ENCODE measurements at regions not wholly inside any gene's neighbourhood (a gene's known extent, or its start where the extent isn't known, plus 50 kb on each side); places are given as distances from the start of the nearest gene placed in this dataset.

DNA sequence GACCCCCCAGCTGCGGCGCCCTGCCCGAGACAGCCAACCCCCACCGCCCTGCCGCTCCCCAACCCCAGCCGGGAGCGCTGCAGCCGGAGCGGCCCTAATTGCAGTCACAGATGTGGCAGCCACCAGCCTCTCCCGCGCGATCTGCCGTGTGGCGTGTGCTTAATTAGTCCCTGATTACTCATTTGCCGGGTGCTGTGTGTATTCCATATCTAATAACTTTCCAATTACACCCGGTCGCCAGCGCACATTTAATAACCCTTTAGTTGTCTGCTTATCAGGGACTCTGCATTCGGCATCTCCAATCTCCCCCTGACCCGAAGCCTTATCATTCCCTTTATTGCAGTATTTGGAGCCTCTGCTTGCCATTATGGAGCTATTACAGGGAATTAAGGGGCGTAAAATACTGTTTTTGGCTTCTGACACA lies 236.7 kb upstream of the CIBAR2 start:
- no peak for ATAC-seq
- DNase-seq = no peak
- intact Hi-C loops (cut with DNase I, micrococcal nuclease) = no loop called here

DNA sequence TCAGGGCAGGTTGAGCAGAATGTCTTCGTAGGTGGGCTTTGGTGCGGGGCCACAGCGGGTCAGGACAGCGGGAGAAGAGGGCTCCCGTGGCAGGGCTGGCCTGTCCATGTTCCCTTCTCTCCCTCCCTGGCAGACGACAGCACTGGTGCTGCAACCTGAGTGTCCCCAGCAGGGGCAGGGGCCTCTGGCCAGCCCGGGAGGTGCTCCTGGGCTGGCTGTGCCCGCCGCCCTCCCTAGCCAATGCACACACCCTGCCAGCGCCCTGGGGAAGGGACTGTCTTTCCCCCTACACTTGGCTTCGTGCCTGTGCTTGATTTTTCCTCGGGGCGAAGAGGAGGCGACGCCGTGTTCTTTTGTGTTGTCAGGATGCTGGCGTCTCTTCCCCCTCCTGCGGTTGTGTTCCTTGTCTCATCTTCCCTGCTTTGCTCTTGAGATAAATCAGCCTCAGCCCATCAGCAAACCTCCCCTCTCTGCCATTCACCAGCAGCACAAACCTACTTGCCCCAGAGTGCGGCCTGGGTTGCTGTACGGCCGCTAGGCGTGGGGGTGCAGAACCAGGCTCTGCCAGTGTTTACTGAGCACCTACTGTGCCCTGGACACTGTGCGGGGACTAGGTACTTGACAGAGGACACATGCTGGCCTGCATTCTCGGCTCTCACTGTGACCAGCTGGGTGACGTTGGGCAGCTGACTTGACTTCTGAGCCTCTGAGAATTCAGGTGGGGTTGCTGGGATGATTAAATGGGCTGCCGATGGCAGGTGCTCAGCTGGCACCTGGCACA lies 237.3 kb upstream of the CIBAR2 start:
- intact Hi-C loops (cut with DNase I, micrococcal nuclease) = no loop called here
- DNase-seq (no peak), ATAC-seq (no peak)

DNA sequence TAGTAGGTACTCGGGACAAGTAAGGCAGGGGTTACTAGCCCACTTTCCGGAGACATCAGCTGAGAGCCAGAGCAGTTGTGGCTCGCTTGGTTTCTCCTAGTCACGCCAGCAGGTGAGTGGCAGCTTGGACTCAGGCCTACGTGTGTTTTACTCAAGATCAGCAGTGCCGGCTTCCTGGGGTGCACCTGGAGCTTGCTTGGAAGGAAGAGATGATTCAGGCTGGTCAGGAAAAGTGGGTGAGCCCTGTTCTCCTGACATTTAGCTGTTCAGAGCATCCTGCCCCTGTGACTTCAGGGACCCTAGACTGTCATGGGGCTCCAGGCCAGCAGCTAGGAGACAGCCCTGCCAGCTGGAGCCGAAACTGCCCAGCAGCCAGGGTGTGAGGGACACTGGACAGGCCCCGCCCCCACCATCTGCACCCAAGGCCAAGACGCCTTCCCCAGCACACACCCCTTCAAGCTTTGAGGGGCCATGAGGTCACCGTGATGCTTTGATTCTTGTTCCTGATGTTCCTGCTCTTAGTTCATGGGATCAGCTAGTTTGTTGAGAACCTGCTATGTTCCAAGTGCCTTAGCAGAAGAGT lies 238.0 kb upstream of the CIBAR2 start:
- intact Hi-C loops (cut with DNase I, micrococcal nuclease) = no loop called here
- DNase-seq = no peak
- no peak for ATAC-seq

DNA sequence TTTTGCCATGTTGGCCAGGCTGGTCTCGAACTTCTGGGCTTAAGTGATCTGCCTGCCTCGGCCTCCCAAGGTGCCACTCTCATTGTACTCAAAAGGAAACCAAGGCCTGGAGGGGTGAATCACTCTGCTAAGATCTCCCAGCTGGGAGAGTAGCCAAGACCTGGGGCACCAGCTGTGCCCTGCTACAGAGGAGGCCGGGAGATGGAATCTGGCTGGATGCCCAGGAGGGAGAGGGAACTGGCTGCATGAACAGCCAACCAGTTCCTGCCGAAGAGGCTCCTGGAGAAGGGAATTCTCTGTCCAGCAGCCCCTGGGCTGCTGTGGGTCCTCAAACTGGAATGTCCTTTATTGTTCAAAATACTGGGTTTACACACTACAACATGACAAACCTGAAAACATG lies 238.7 kb upstream of the CIBAR2 start:
- peak; percentile 87 for ATAC-seq
- peak; percentile 90 to 98 for DNase-seq
- intact Hi-C loops (cut with DNase I, micrococcal nuclease) = no loop called here

DNA sequence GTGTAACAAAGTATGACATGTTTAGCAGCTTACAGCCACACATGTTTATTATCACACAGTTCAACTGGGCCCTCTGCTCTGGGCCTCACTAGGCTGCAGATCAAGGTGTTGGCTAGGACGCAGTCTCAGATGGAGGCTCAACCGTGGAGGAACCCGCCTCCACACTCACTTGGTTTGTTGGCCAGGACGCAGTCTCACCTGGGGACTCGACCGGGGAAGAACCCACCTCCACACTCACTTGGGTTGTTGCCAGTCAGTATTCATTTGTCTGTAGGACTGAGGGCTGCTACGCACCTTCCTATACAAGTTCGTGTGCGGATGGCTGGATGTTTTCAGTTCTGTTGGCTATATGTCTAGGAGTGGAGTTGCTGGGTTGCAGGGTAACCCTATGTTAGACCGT lies 240.7 kb upstream of the CIBAR2 start:
- intact Hi-C loops (cut with DNase I, micrococcal nuclease) = no loop called here
- no peak for DNase-seq
- ATAC-seq = no peak

DNA sequence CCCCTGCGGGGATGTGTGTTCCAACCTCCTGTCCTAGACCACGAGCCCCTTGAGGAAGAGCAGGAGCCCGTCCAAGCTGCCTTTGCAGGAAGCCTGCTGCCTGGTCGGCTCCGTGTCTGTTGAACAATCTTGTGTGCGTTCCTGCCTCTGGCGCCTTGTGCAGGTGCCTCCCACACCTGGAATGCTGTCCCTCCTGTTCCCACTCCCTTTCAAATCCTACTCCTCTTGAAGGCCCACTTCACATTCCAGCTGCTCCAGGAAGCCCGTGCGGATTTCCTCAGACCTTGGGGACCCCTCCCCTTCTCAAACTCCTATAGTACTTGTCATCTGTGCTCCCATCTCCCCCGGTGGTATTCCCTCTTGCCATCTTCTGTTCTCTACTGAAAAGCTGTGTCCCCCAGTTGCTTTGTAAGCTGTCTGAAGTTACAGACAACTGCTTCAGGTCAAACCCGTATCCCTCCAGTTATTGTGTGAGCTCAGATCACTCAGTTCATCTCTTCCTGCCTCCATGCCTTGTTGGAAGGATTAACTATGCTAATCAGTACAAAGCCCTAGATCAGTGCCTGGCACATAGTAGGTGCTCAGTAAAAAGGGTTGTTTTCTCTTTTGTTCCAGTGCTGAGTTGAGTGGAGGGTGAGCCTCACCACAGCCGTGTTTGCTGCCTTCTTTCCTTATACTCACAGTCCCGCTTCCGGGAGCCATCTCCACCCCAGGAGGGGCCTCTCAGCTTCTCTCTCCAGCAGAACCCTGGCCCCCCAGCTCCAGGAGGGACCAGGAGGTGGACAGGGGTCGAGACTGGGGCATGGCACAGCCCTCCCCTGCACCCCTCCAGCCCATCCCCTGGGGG lies 241.8 kb upstream of the CIBAR2 start:
- intact Hi-C loops (cut with DNase I, micrococcal nuclease) = no loop called here
- ATAC-seq = peak; percentile 66
- DNase-seq = peak; percentile 52 to 72

DNA sequence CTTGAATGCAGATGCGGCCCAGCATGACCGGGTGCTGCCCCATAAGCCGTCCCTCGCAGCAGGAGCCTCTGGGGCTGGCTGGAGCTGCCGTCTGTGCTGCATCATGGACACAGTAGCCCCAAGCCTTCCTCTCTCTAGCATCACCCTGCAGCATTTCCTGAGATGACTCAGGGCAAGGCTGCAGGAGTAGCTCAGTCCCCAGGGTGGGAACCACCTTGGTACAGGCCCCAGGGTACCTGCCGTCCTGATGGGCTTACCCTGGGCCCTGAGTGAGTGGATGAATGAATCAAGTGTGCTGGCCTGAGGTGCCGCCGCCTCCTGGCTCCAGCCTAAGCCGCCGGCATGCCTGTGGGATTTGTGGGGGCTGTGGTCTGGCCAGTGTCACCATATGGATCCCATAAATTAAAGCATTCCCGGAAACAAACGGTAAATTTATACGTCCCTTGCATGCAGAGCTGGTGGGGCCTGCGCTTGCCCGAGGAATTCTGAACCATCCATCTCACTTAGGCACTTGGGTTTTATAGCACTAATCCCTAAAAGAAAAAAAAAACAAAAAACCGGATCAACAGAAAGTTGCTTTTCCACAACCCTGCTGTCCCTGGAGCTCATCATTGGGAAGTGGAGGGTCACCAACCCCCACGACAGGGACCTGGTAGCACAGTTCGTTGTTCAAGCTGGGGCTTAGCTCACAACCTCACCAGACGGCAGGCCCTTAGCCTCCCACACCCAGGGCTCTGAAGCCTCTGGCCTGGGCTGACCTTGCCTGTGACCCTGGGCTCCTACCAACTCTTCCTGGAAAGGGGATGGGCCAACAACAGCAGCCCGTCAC lies 242.6 kb upstream of the CIBAR2 start:
- intact Hi-C loops (cut with DNase I, micrococcal nuclease) = no loop called here
- ATAC-seq (no peak), DNase-seq (no peak)

DNA sequence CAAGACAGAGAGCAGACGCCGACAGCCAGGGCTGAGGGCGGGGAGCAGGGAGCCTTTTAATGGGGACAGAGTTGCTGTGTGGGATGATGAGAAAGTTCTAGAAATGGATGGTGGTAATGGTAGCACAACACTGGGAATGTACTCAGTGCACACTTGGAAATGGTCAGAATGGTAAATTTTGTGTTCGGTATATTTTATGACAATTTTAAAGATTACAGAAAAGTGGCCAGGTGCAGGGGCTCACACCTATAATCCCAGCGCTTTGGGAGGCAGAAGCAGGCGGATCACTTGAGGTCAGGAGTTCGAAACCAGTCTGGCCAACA lies 243.2 kb upstream of the CIBAR2 start:
- DNase-seq = no peak
- ATAC-seq = no peak
- intact Hi-C loops (cut with DNase I, micrococcal nuclease) = no loop called here

DNA sequence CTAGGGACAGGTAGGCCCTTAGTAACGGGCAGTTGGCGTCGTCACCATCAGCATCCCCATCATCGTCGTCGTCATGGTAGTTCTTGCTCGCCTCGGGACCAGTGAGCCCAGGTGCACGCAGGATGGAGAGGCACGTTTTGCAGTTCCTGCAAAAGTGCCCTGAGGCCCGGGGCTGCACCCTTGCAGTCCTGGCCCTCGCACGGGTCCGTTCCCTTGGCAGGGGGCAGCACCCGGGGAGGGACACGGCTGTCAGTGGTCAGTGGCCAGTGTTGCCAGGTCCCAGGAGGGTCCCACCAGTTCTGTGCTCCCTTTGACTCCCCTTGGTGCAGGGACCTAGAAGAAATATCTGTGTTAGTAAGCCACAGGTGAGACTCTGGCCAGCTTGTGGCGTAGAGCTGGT lies 243.9 kb upstream of the CIBAR2 start:
- DNase-seq (no peak), ATAC-seq (no peak)
- intact Hi-C loops (cut with DNase I, micrococcal nuclease) = no loop called here

DNA sequence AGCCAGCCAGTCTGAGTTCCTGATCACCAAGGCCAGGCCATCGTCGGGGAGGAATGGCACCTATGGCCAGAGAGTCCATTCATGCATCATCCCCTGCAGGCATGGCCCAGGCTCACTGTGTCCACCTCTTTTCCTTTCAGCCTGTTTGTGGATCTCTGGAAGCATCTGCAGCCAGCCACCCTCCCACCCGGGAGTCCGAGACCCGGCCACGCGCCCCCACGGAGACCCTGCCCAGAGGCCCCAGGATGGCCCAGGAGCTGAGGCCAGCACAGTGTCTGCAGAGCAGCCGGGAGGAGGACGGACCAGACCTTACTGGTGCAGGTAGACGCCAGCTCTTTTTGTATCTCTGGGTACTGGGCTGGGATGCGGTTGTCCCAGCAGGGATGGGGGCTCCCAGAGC lies 245.1 kb upstream of the CIBAR2 start:
- no peak for DNase-seq
- intact Hi-C loops (cut with DNase I, micrococcal nuclease) = no loop called here
- ATAC-seq = no peak

DNA sequence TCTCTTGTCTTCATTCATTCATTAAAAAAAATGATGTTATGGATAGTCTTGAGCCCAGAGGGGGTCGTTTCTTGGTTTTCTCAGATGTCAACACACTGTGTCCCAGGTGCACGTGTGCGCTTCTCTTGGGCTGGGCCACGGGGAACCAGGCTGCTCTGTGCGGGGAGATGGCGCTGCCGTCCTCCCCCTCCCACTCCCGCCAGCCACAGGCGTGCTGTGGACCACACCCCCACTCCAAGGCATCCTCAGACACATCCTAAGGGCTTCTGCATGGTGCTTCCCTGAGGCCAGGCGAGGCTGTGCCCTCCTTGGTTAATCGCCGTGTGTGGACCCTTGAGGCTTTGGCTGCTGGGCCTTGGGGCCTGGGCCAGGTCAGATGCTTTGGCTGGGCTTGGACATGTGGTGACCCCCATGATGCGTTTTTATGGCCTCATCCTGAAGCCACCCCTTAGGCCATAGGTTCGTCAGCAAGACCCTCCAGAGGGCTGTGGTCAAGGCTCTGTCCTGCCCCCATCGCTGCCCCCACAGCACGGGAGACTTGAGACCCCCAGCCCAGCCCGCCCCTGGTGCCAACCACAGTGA lies 245.7 kb upstream of the CIBAR2 start:
- ATAC-seq (no peak), DNase-seq (no peak)

DNA sequence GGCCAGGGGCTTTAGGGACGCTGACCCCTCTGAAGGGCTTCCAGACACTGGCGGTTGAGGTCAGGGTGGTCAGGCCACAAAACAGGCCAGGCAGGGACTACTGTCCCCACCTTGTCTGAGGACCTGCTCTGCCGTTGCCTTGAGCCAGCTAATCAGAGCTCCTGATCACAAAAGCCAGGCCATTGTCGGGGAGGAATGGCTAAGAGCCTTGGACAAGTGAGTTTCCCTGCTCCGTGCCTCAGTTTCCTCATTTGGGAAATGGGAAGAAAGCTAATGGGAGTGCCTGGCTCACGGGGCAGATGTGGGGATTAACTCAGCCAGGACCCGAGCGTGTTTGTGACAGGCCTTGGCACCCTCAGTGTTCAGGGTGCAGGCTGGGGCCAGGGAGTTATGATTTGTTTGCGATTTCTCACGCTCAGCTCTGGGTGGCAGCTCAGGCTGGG lies 246.5 kb upstream of the CIBAR2 start:
- ATAC-seq (peak; percentile 20), DNase-seq (no peak)
- intact Hi-C loops (cut with DNase I, micrococcal nuclease) = no loop called here

More for the DNA sequence above, 245.7 kb upstream of the CIBAR2 start:
- intact Hi-C loops (cut with DNase I, micrococcal nuclease) = no loop called here

DNA sequence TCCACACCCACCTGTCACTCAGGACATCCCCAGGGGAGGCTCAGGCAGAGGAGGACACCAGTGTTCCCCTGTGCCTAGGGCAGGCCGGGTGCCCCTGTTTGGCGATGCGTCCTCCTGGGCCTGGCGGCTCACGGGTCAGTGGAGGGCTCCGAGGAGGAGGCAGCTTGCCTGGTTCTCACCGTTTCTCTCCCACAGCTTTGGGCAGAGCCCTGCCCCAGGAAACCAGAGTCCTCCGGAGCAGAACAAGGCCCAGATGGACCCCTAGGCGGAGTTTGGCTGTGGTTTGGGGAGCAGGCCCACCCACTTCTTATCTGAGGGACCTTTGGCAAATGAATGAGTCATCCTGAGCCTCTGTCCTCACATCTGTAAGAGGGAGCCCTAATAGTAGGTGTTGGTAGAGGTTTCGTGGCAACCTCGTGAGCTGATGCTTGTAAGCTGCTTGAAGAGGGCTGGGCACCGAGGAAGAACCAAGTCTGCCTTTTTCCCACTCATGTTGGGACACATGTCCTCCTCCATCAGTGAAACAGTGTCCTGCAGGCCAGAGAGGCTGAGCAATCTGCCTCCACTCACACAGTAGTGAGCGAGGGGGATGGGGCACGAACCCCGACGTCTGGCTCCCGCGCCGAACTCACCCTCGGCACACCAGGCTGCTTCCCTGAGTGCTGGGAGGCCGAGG lies 247.0 kb upstream of the CIBAR2 start:
- DNase-seq (no peak), ATAC-seq (no peak)
- intact Hi-C loops (cut with DNase I, micrococcal nuclease) = no loop called here

DNA sequence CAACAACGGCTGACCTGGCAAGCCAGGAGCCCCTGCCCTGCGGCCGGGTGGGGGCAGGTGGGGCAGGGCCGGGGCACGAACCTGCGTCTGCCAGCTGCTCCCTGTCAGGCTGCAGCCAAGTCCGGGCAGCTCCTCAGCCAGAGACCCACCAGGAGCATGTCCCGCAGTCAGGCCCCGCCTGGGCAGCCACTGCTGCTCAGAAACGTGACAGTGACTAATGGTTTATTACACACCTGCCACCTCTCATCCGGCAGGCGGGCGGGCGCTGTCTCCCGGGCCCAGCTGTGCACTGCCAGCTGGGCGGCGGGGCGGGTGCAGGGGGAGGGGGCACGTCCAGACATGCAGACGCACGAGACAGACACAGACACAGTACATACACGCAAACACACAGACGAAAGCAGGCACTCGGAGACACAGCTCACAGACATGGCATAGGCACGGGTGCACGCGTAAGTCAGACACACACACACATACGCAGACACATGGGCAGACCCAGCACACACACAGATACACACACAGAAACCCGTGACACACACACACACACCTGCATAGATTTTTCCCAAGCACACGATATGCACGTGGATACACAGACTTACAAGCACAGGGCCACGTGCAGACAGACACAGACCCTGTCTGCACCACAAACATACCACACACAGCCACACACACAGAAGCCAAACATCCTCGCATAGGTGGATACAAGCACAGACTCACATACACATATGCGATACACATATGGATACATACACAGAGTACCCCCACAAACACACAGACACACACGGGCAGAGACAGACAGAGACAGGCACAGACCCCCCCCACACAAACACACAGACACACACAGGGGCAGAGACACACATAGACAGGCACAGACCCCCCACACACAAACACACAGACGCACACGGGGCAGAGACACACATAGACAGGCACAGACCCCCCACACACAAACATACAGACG lies 248.3 kb upstream of the CIBAR2 start:
- ATAC-seq = peak; percentile 78
- peak; percentile 82 to 89 for DNase-seq
- intact Hi-C loops (cut with DNase I, micrococcal nuclease) = no loop called here

DNA sequence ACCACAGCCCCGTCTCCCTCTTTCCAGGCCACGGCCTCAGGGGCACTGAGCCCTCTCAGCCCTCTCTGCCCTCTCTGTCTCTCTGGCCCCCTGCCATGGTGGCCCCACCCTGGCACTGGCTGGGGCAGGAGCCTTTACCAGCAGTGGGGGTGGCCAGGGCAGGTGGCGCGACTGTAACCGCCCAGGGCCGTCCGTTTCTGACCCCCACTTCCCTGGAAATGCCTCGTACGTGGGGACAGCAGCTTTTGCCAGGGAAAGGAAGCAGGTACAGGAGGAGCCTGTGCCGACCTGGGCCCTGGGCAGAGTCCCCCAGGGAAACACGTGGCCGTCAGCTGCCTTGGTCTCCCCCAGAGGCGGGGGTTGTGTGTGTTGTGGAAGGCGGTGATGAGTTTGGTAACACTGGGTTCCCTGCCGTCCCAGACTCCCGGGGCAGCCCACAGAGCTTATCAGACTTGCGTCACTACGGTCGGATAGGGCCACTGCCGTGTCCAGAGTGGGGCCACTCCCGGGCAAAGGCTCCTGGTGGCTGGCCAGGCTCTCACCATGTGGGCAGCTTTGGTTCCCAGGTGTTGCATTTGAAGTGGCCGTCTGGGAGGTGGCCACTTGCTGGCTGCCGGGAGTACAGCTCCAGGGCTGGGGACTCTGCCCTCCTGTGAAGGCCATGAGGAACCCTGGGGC lies 249.3 kb upstream of the CIBAR2 start:
- intact Hi-C loops (cut with DNase I, micrococcal nuclease) = no loop called here
- peak; percentile 65 to 69 for DNase-seq
- peak; percentile 65 for ATAC-seq

DNA sequence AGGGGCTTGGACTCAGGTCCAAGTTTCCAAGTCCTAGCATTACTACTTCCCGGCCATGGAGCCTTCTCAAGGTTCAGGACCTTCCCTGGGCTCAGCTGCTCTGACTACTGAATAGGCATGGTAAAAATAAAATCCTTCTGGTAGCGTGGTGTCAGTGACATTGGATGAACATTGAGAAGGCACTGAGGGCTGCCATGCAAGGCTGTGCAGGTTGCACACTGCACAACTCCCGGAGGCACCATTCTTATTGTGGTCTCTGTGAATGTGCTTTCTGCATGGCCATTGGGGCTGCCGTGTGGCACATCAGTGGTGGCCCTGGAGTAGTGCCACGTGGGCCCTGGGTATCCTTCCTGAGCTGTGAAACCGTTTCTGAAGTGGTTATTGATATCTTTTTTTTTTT lies 250.2 kb upstream of the CIBAR2 start:
- no peak for ATAC-seq

DNA sequence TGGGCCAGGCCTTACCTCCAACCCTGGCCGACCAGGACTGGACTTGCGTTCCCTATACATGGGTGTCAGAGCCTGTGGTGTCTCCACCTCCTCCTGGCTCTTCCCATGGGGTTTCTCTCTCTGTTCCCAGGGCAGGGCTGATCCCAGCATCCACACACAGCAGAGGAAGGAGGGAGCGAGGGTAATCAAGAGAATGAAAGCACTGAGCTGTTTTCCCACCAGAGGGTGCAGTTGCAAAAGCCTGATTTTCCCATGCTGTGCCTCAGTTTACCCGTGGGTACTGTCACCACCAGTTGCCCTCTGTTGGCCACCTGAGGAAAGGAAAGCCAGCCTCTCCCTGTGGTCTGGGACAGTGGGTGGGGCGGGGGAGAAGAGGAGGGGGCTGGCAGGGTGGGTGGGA lies 249.7 kb upstream of the GSE1 start:
- no peak for ATAC-seq
- DNase-seq = no peak
- intact Hi-C loops (cut with DNase I, micrococcal nuclease) = no loop called here

More for the DNA sequence above, 250.2 kb upstream of the CIBAR2 start:
- intact Hi-C loops (cut with DNase I, micrococcal nuclease) = no loop called here
- no peak for DNase-seq

All from left colon (tissue), 2 donors.